ENCODE measurements at regions not wholly inside any gene's neighbourhood (a gene's known extent, or its start where the extent isn't known, plus 50 kb on each side); places are given as distances from the start of the nearest gene placed in this dataset.

GRCh38 chr7:68014031-68014736 is 1017.6 kb downstream of the TYW1 start:
- DNase-seq (ENCODE audit: low read depth), result no peak
- Histone ChIP-seq H3K4me3 (ENCODE audit: low read depth, low read length) (no peak overlapping the region), H3K36me3 (ENCODE audit: control insufficient read depth, insufficient read depth, low read length) (no peaks in the 10 kb centered on the region), H3K27me3 (ENCODE audit: control insufficient read depth, insufficient read depth, low read length) (no peaks in the 10 kb centered on the region)
- TF ChIP-seq, protein P1, sequence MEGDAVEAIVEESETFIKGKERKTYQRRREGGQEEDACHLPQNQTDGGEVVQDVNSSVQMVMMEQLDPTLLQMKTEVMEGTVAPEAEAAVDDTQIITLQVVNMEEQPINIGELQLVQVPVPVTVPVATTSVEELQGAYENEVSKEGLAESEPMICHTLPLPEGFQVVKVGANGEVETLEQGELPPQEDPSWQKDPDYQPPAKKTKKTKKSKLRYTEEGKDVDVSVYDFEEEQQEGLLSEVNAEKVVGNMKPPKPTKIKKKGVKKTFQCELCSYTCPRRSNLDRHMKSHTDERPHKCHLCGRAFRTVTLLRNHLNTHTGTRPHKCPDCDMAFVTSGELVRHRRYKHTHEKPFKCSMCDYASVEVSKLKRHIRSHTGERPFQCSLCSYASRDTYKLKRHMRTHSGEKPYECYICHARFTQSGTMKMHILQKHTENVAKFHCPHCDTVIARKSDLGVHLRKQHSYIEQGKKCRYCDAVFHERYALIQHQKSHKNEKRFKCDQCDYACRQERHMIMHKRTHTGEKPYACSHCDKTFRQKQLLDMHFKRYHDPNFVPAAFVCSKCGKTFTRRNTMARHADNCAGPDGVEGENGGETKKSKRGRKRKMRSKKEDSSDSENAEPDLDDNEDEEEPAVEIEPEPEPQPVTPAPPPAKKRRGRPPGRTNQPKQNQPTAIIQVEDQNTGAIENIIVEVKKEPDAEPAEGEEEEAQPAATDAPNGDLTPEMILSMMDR (IDR thresholded peaks at IDR 0.05; ENCODE audit: insufficient read depth, low read length, poor library complexity, severe bottlenecking), result no peak

GRCh38 chr7:68015122-68015977 is 1018.7 kb downstream of the TYW1 start:
- TF ChIP-seq, protein P1 (IDR thresholded peaks at IDR 0.05; ENCODE audit: insufficient read depth, low read length, poor library complexity, severe bottlenecking), result no peak
- no peaks in the 10 kb centered on the region for H3K36me3 ChIP-seq (ENCODE audit: control insufficient read depth, insufficient read depth, low read length)
- H3K27me3 ChIP-seq (ENCODE audit: control insufficient read depth, insufficient read depth, low read length), result no peaks in the 10 kb centered on the region
- no peak for DNase-seq (ENCODE audit: low read depth)
- H3K4me3 ChIP-seq (ENCODE audit: low read depth, low read length), result no peak overlapping the region

GRCh38 chr7:68015978-68016532 is 1019.4 kb downstream of the TYW1 start:
- Histone ChIP-seq H3K36me3 (ENCODE audit: control insufficient read depth, insufficient read depth, low read length) (no peaks in the 10 kb centered on the region), H3K4me3 (ENCODE audit: low read depth, low read length) (no peak overlapping the region), H3K27me3 (ENCODE audit: control insufficient read depth, insufficient read depth, low read length) (no peaks in the 10 kb centered on the region)
- TF ChIP-seq, protein P1 (IDR thresholded peaks at IDR 0.05; ENCODE audit: insufficient read depth, low read length, poor library complexity, severe bottlenecking), result no peak
- no peak for DNase-seq (ENCODE audit: low read depth)

GRCh38 chr7:68020102-68020501 is 1023.5 kb downstream of the TYW1 start:
- no peak overlapping the region for H3K4me3 ChIP-seq (ENCODE audit: low read depth, low read length)
- DNase-seq (ENCODE audit: low read depth), result no peak
- TF ChIP-seq, protein P1 (IDR thresholded peaks at IDR 0.05; ENCODE audit: insufficient read depth, low read length, poor library complexity, severe bottlenecking), result no peak
- no peaks in the 10 kb centered on the region for H3K36me3 ChIP-seq (ENCODE audit: control insufficient read depth, insufficient read depth, low read length)
- no peaks in the 10 kb centered on the region for H3K27me3 ChIP-seq (ENCODE audit: control insufficient read depth, insufficient read depth, low read length)

GRCh38 chr7:68025369-68025768 is 1028.7 kb downstream of the TYW1 start:
- TF ChIP-seq, protein P1 (IDR thresholded peaks at IDR 0.05; ENCODE audit: insufficient read depth, low read length, poor library complexity, severe bottlenecking), result no peak
- no peak for DNase-seq (ENCODE audit: low read depth)
- Histone ChIP-seq H3K36me3 (ENCODE audit: control insufficient read depth, insufficient read depth, low read length) (no peaks in the 10 kb centered on the region), H3K4me3 (ENCODE audit: low read depth, low read length) (no peak overlapping the region), H3K27me3 (ENCODE audit: control insufficient read depth, insufficient read depth, low read length) (no peaks in the 10 kb centered on the region)
